Naive thymus-derived CD4-positive, alpha-beta T cell (primary cell): ENCODE measurements at regions not wholly inside any gene's neighbourhood (a gene's known extent, or its start where the extent isn't known, plus 50 kb on each side); places are given as distances from the start of the nearest gene placed in this dataset.

Experiments
- ATAC-seq: fragments of 150-1000 bp; cut with Tn5 transposase; 2 replicates; pipeline ENCODE4 v1.10.0; 2021; ENCODE audit warnings: mild to moderate bottlenecking, moderate library complexity
- CTCF ChIA-PET: fragments of 350-600 bp; sonication (Branson Sonifier 250); formaldehyde crosslinking; loops from one replicate; lab custom pipeline; 2021; ENCODE audit warnings: antibody characterized with exemption; lab: Charles Lee
- POLR2A ChIA-PET: fragments of 350-600 bp; sonication (Branson Sonifier 250); formaldehyde crosslinking; loops from one replicate; lab custom pipeline; 2021; ENCODE audit warnings: antibody characterized with exemption, inconsistent platforms; lab: Charles Lee
- DNase-seq, 9 donors: peaks; one replicate each; pipeline versions ENCODE4 v3.0.0 to v3.0.0-alpha.2; 2020 to 2022; ENCODE audit warnings: mixed read lengths in 1 of 9
- H3K27ac ChIP-seq: one replicate; pipeline ENCODE4 v1.7.0; 2013; ENCODE audit warnings: mild to moderate bottlenecking, low read depth, low read length, moderate library complexity
- H3K27me3 ChIP-seq, 2 donors: one replicate each; pipeline ENCODE4 v1.7.0; 2013; ENCODE audit warnings: low read length in 2 of 2, mild to moderate bottlenecking in 2 of 2, moderate library complexity in 2 of 2; ENCODE audit not compliant: control insufficient read depth in 2 of 2, insufficient read depth in 2 of 2
- H3K36me3 ChIP-seq, 3 experiments: 1 replicate in 2 of 3; 2 replicates in 1 of 3; pipeline ENCODE4 v1.7.0; 2013; ENCODE audit warnings: low read length in 3 of 3, mild to moderate bottlenecking in 3 of 3, moderate library complexity in 1 of 3; ENCODE audit not compliant: insufficient read depth in 3 of 3, control insufficient read depth in 2 of 3
- H3K4me1 ChIP-seq, 2 donors: one replicate each; pipeline ENCODE4 v1.7.0; 2013; ENCODE audit warnings: low read length in 2 of 2, mild to moderate bottlenecking in 2 of 2, moderate library complexity in 1 of 2; ENCODE audit not compliant: control insufficient read depth in 2 of 2, insufficient read depth in 2 of 2
- H3K4me3 ChIP-seq: 2 replicates; pipeline ENCODE4 v1.7.0; 2013; ENCODE audit warnings: mild to moderate bottlenecking, low read length
- H3K9me3 ChIP-seq, 3 experiments: 1 replicate in 2 of 3; 2 replicates in 1 of 3; pipeline ENCODE4 v1.7.0; 2013; ENCODE audit warnings: low read length in 3 of 3; ENCODE audit not compliant: control insufficient read depth in 2 of 3
- H3K27ac Mint-ChIP-seq, 9 donors: one replicate each; pipeline ENCODE4 v1.8.0; 2020 to 2022; ENCODE audit warnings: mixed read lengths in 9 of 9, mild to moderate bottlenecking in 8 of 9, moderate library complexity in 5 of 9, inconsistent platforms in 2 of 9
- H3K27me3 Mint-ChIP-seq, 5 donors: one replicate each; pipeline ENCODE4 v1.8.0; 2021 to 2022; ENCODE audit warnings: mixed read lengths in 5 of 5, mild to moderate bottlenecking in 1 of 5
- H3K36me3 Mint-ChIP-seq, 5 donors: one replicate each; pipeline ENCODE4 v1.8.0; 2020 to 2022; ENCODE audit warnings: mixed read lengths in 5 of 5, mild to moderate bottlenecking in 3 of 5, inconsistent platforms in 1 of 5
- H3K4me1 Mint-ChIP-seq, 7 donors: one replicate each; pipeline ENCODE4 v1.8.0; 2020 to 2022; ENCODE audit warnings: mixed read lengths in 7 of 7, mild to moderate bottlenecking in 3 of 7, inconsistent platforms in 1 of 7
- H3K4me3 Mint-ChIP-seq, 10 donors: one replicate each; pipeline ENCODE4 v1.8.0; 2020 to 2022; ENCODE audit warnings: mild to moderate bottlenecking in 10 of 10, mixed read lengths in 10 of 10, moderate library complexity in 6 of 10, inconsistent platforms in 2 of 10
- H3K9me3 Mint-ChIP-seq, 11 donors: one replicate each; pipeline ENCODE4 v1.8.0; 2020 to 2022; ENCODE audit warnings: mixed read lengths in 11 of 11, mild to moderate bottlenecking in 4 of 11, inconsistent platforms in 1 of 11, moderate library complexity in 1 of 11
- intact Hi-C, 2 donors: fragments of 100-400 bp; cut with micrococcal nuclease; formaldehyde crosslinking; loops; one replicate each; pipeline ENCODE4 v1.15.1; 2023

DNA sequence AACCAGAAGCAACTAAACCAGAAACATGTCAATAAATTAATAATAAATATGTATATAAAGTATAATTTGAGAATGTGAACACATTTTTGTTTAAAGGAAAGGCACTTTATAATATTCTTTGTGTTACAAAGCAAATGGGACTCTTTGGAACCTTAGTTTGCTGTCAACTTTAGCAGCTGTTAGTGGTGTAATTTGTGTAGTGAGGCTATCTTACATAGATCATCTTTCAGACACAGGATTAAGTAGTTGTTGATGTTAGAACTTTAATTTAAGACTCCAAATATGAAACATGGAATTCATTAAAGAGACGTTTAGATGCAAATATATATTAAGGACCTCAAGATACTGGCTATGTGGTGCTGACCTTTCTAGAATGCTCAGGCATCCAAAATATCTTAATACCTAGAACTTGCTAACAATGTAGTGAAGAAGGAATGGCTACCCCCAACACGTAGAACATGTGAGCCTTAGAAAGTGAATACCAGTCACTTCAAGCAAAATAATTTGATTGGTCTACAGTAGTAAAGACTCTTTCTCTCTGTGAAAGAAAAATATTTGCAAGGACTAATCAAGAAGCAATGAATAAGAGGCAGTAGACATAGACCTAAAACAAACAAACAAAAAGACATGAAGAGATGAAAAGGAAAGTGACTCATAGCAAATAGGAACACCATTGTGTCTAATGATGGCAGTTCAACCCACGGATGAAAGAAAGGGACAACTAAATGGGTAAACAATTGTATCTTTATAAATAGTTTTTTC is 811.4 kb downstream of the USP25 start:
- Histone ChIP-seq H3K4me3 (no peak overlapping the region), H3K9me3 (no peaks in the 10 kb centered on the region), H3K36me3 (no peaks in the 10 kb centered on the region), H3K27me3 (no peaks in the 10 kb centered on the region), H3K27ac (no peak overlapping the region), H3K4me1 (no peaks in the 10 kb centered on the region)
- Mint-ChIP-seq H3K4me3 (no peak overlapping the region), H3K36me3 (no peaks in the 10 kb centered on the region), H3K9me3 (peaks cover 0 to 10% (median 0%) of the 10 kb centered on the region in 11 donors), H3K27ac (no peak overlapping the region), H3K27me3 (no peaks in the 10 kb centered on the region), H3K4me1 (no peaks in the 10 kb centered on the region)
- ATAC-seq (no peak), DNase-seq (no peak)
- CTCF ChIA-PET: no interaction called here
- intact Hi-C loops: no loop called here
- POLR2A ChIA-PET: no interaction called here

DNA sequence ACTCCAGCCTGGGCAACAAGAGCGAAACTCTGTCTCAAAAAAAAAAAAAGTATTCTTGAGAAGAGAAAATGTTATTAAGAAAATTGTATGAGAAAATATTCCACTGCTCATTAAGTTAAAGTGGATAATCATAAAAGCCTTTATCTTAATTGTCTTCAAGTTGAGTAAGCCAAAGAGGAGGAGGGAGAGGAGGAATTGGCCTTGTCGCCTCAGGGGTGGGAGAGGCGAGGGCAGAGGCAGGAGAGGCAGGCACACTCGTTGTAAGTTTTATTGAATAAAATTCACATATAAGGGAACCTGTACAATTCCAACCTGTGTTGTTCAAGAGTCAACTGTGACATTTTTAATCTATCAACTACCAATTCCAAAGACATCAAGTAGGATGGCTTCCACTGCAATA is 820.3 kb downstream of the USP25 start:
- no peak overlapping the region for H3K4me3 ChIP-seq
- DNase-seq: no peak
- Mint-ChIP-seq H3K27ac (no peak overlapping the region), H3K9me3 (peaks cover 0 to 4% (median 0%) of the 10 kb centered on the region in 11 donors), H3K4me3 (no peak overlapping the region), H3K27me3 (no peaks in the 10 kb centered on the region), H3K36me3 (no peaks in the 10 kb centered on the region), H3K4me1 (no peaks in the 10 kb centered on the region)
- ChIA-PET POLR2A (no interaction called here), CTCF (no interaction called here)
- H3K27me3 ChIP-seq: no peaks in the 10 kb centered on the region
- no peaks in the 10 kb centered on the region for H3K9me3 ChIP-seq
- no peak overlapping the region for H3K27ac ChIP-seq
- no peaks in the 10 kb centered on the region for H3K36me3 ChIP-seq
- ATAC-seq: no peak
- intact Hi-C loops: no loop called here
- H3K4me1 ChIP-seq: no peaks in the 10 kb centered on the region

DNA sequence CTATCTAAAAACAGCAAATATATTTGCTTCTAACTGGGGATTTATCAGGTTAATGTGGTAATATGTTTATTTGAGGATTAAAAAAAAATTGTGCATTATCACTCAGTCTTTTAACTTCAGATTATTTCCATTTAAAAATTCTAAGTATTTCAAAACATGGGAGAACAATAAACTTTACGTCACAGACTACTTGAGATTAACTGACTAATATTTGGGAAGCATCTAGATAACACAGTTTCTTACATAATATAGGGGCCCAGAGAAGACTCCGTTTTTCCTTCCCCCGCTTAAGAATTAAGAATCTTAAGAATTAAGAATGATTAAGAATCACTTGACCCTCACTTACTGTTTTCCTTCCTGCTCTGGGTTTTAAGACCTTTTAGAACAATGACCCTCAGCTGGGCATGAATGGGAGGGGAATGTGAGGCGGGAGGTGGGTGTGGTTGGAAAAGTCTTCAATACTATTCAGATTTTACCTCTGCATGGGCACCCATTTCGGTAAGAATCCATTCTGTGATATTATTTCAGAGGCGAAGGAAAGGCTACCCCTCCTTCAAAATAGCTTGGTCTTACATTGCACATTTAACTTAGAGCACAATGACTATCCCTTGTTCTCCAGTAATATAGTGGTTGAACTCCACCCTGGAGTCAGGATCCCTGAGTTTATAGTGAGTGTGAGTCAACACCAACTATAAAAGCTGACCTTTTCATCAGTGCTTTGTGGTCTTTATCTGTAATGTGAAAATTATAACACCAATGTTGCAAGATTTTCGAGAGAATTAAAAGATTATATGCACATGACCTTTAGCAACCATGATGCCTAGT is 821.3 kb downstream of the USP25 start:
- H3K27me3 Mint-ChIP-seq: no peaks in the 10 kb centered on the region
- H3K27ac ChIP-seq: no peak overlapping the region
- no peaks in the 10 kb centered on the region for H3K4me1 Mint-ChIP-seq

DNA sequence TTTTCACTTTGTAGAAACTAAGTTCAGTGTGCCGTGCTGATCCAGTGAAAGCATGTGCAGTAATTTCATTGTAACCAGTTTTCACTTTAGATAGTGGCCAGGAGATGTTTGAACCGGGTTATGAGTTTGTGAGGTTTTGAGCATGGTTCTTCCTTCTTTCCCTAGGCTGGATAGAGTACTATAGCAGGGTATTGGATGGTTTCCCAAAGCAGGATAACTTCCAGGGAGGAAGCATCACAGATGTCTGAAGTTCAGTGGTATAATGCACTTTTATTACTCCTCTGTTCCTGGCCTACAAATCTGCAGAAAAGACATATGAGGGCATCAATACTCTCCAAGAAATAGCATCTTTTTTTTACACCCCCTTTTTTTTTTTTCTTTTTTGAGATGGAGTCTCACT is 823.1 kb downstream of the USP25 start:
- CTCF ChIA-PET: no interaction called here

More for the DNA sequence above, 821.3 kb downstream of the USP25 start:
- peaks cover 0 to 4% (median 0%) of the 10 kb centered on the region in 11 donors for H3K9me3 Mint-ChIP-seq
- Histone ChIP-seq H3K36me3 (no peaks in the 10 kb centered on the region), H3K4me1 (no peaks in the 10 kb centered on the region), H3K4me3 (no peak overlapping the region), H3K27me3 (no peaks in the 10 kb centered on the region), H3K9me3 (no peaks in the 10 kb centered on the region)
- CTCF ChIA-PET: no interaction called here
- DNase-seq (no peak), ATAC-seq (no peak)
- POLR2A ChIA-PET: no interaction called here
- H3K27ac Mint-ChIP-seq: no peak overlapping the region
- H3K36me3 Mint-ChIP-seq: no peaks in the 10 kb centered on the region
- H3K4me3 Mint-ChIP-seq: no peak overlapping the region
- intact Hi-C loops: no loop called here

DNA sequence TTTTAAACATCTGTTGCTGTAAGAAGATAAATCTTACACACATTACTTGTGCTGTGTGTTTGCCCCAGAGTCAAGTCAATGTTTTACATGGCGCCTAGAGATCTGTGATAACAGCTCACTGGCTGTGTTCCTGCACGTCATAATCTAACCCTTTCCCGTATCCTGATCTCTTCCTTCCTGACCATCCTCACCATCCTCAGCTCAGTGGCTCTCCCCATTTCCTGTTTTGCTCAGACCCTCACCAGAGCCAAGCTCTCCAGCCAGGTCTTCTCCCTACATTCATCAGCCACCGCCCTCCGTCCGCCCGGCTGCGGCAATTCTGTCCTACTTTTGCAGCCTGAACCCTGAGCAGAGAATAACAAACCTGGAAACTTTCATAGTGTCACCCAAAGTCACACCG is 824.7 kb downstream of the USP25 start:
- Histone ChIP-seq H3K27me3 (no peaks in the 10 kb centered on the region), H3K4me1 (no peaks in the 10 kb centered on the region), H3K4me3 (no peak overlapping the region), H3K9me3 (no peaks in the 10 kb centered on the region), H3K27ac (no peak overlapping the region), H3K36me3 (no peaks in the 10 kb centered on the region)
- DNase-seq: no peak
- no peak for ATAC-seq
- intact Hi-C loops: no loop called here
- POLR2A ChIA-PET: no interaction called here
- Mint-ChIP-seq H3K27ac (no peak overlapping the region), H3K4me3 (no peak overlapping the region), H3K27me3 (no peaks in the 10 kb centered on the region), H3K36me3 (no peaks in the 10 kb centered on the region), H3K9me3 (peaks cover 0 to 6% (median 0%) of the 10 kb centered on the region in 11 donors), H3K4me1 (no peaks in the 10 kb centered on the region)
- CTCF ChIA-PET: no interaction called here

More for the DNA sequence above, 823.1 kb downstream of the USP25 start:
- Histone ChIP-seq H3K9me3 (no peaks in the 10 kb centered on the region), H3K4me3 (no peak overlapping the region), H3K27ac (no peak overlapping the region), H3K4me1 (no peaks in the 10 kb centered on the region), H3K27me3 (no peaks in the 10 kb centered on the region), H3K36me3 (no peaks in the 10 kb centered on the region)
- POLR2A ChIA-PET: no interaction called here
- no peak for ATAC-seq
- H3K36me3 Mint-ChIP-seq: no peaks in the 10 kb centered on the region
- H3K4me3 Mint-ChIP-seq: no peak overlapping the region
- H3K9me3 Mint-ChIP-seq: peaks cover 0 to 6% (median 0%) of the 10 kb centered on the region in 11 donors
- no peaks in the 10 kb centered on the region for H3K4me1 Mint-ChIP-seq
- DNase-seq: no peak
- no peaks in the 10 kb centered on the region for H3K27me3 Mint-ChIP-seq
- H3K27ac Mint-ChIP-seq: no peak overlapping the region
- intact Hi-C loops: no loop called here

DNA sequence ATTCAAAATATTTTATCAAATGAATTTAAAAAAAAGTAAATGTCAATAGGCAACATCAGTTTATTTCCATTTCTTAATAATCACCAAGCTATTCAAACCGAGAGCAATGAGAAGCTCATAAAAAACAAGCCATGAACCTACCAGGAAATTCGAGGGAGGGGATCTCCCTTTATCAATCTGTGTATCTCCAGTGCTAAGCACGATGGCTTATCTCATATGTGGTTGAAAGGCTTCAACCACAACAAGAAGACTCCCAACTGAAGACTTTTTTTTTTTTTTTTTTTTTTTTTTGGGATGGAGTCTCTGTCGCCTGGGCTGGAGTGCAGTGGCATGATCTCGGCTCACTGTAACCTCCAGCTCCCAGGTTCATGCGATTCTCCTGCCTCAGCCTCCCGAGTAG is 833.3 kb downstream of the USP25 start:
- H3K27me3 ChIP-seq: no peaks in the 10 kb centered on the region
- no peak overlapping the region for H3K27ac ChIP-seq
- ATAC-seq: no peak
- ChIA-PET POLR2A (no interaction called here), CTCF (no interaction called here)
- H3K4me1 ChIP-seq: no peaks in the 10 kb centered on the region
- H3K9me3 ChIP-seq: no peaks in the 10 kb centered on the region
- Mint-ChIP-seq H3K4me1 (no peaks in the 10 kb centered on the region), H3K27ac (no peak overlapping the region), H3K4me3 (no peak overlapping the region), H3K36me3 (no peaks in the 10 kb centered on the region), H3K9me3 (peaks cover 0 to 4% (median 0%) of the 10 kb centered on the region in 11 donors), H3K27me3 (no peaks in the 10 kb centered on the region)
- intact Hi-C loops: no loop called here
- no peaks in the 10 kb centered on the region for H3K36me3 ChIP-seq
- H3K4me3 ChIP-seq: no peak overlapping the region
- no peak for DNase-seq
